SK-N-MC (cell line): ENCODE measurements at regions not wholly inside any gene's neighbourhood (a gene's known extent, or its start where the extent isn't known, plus 50 kb on each side); places are given as distances from the start of the nearest gene placed in this dataset.
A peak's percentile ranks its signal among the peaks of the same experiment; 100 is the strongest.

Source experiments
- DNase-seq: peaks from one replicate; pipeline ENCODE4 v3.0.0-alpha.2; 2011; ENCODE audit warnings: low read depth, low spot score
- H3K27ac ChIP-seq: fragments of 200-600 bp; sonication (generic); 2 replicates; pipeline ENCODE4 v1.5.1; 2016; ENCODE audit warnings: mixed run types
- H3K36me3 ChIP-seq: fragments of 200-600 bp; sonication (generic); 2 replicates; pipeline ENCODE4 v1.6.1; 2017; ENCODE audit warnings: antibody characterized with exemption, low read length, mixed read lengths; ENCODE audit not compliant: insufficient read depth
- H3K4me3 ChIP-seq: fragments of 200-600 bp; sonication (generic); 2 replicates; pipeline ENCODE4 v1.5.1; 2016
- H3K9ac ChIP-seq: fragments of 200-600 bp; sonication (generic); 2 replicates; pipeline ENCODE4 v1.8.0; 2017; ENCODE audit warnings: mixed run types, mixed read lengths; ENCODE audit not compliant: insufficient read length
- H3K9me3 ChIP-seq: fragments of 200-600 bp; sonication (generic); 2 replicates; pipeline ENCODE4 v1.6.1; 2017; ENCODE audit warnings: low read depth, mild to moderate bottlenecking, antibody characterized with exemption, low read length, moderate library complexity, mixed read lengths
- EZH2 ChIP-seq: fragments of 200-600 bp; sonication (generic); IDR thresholded peaks from one replicate; pipeline ENCODE4 v1.6.1; 2017; ENCODE audit warnings: antibody characterized with exemption
- FOXP2 ChIP-seq: optimal IDR thresholded peaks from 2 replicates; pipeline ENCODE3; 2011; ENCODE audit warnings: mild to moderate bottlenecking, moderate library complexity; ENCODE audit not compliant: insufficient read depth; ENCODE audit errors: extremely low read length, control extremely low read depth
- POLR2AphosphoS5 ChIP-seq: IDR thresholded peaks from 2 replicates; pipeline ENCODE4 v1.6.1; 2012; ENCODE audit warnings: mild to moderate bottlenecking, low read depth, low read length, borderline replicate concordance

- Histone ChIP-seq H3K9ac (no peak overlapping the region), H3K36me3 (no peaks in the 10 kb centered on the region), H3K4me3 (no peak overlapping the region), H3K9me3 (no peaks in the 10 kb centered on the region), H3K27ac (no peak overlapping the region)
- DNase-seq = no peak
- TF ChIP-seq FOXP2 = no peak
- TF ChIP-seq EZH2 = no peak
- TF ChIP-seq POLR2AphosphoS5 = no peak
These were observed 381.0 kb upstream of the TSHZ3 start for GRCh38 chr19:31730270-31730669.

- H3K9ac ChIP-seq = no peak overlapping the region
- TF ChIP-seq FOXP2 = no peak
- TF ChIP-seq POLR2AphosphoS5 = no peak
- no peaks in the 10 kb centered on the region for H3K9me3 ChIP-seq
- H3K36me3 ChIP-seq = no peaks in the 10 kb centered on the region
- H3K4me3 ChIP-seq = no peak overlapping the region
- no peak overlapping the region for H3K27ac ChIP-seq
- no peak for DNase-seq
These were observed 384.4 kb upstream of the TSHZ3 start for GRCh38 chr19:31733591-31733990.

- Histone ChIP-seq H3K9me3 (no peaks in the 10 kb centered on the region), H3K4me3 (peak overlapping the region; percentile 59), H3K27ac (peak overlapping the region; percentile 99), H3K9ac (peak overlapping the region; percentile 76), H3K36me3 (no peaks in the 10 kb centered on the region)
- DNase-seq = peak; percentile 92
- TF ChIP-seq EZH2 (no peak), FOXP2 (no peak), POLR2AphosphoS5 (peak; percentile 56; the same call in 1 of the 2 replicates)
These were observed 393.0 kb upstream of the TSHZ3 start for GRCh38 chr19:31742249-31742648.

GRCh38 chr19:31745731-31746130 is 396.5 kb upstream of the TSHZ3 start:
- H3K9ac ChIP-seq = no peak overlapping the region
- TF ChIP-seq POLR2AphosphoS5 (no peak), EZH2 (no peak), FOXP2 (no peak)

GRCh38 chr19:31749231-31749630 is 400.0 kb upstream of the TSHZ3 start:
- H3K4me3 ChIP-seq = no peak overlapping the region
- no peak overlapping the region for H3K9ac ChIP-seq
- DNase-seq = no peak
- no peaks in the 10 kb centered on the region for H3K36me3 ChIP-seq
- TF ChIP-seq FOXP2 (no peak), POLR2AphosphoS5 (no peak), EZH2 (no peak)
- no peaks in the 10 kb centered on the region for H3K9me3 ChIP-seq
- H3K27ac ChIP-seq = no peak overlapping the region

More at GRCh38 chr19:31745731-31746130, 396.5 kb upstream of the TSHZ3 start:
- Histone ChIP-seq H3K4me3 (no peak overlapping the region), H3K36me3 (no peaks in the 10 kb centered on the region), H3K27ac (peak overlapping the region; percentile 60; the same call in 1 of the 2 replicates), H3K9me3 (no peaks in the 10 kb centered on the region)
- DNase-seq = no peak

- Histone ChIP-seq H3K27ac (no peak overlapping the region), H3K4me3 (no peak overlapping the region), H3K36me3 (no peaks in the 10 kb centered on the region), H3K9ac (no peak overlapping the region), H3K9me3 (no peaks in the 10 kb centered on the region)
- TF ChIP-seq FOXP2 = no peak
- TF ChIP-seq POLR2AphosphoS5 = no peak
- TF ChIP-seq EZH2 = no peak
- no peak for DNase-seq
These were observed 410.1 kb upstream of the TSHZ3 start for GRCh38 chr19:31759359-31759758.

GRCh38 chr19:31761281-31761913 is 412.2 kb upstream of the TSHZ3 start:
- H3K9me3 ChIP-seq = no peaks in the 10 kb centered on the region

GRCh38 chr19:31770223-31770622 is 421.0 kb upstream of the TSHZ3 start:
- Histone ChIP-seq H3K4me3 (no peak overlapping the region), H3K9ac (no peak overlapping the region), H3K36me3 (no peaks in the 10 kb centered on the region), H3K9me3 (no peaks in the 10 kb centered on the region), H3K27ac (no peak overlapping the region)
- DNase-seq = no peak
- TF ChIP-seq POLR2AphosphoS5 (no peak), EZH2 (no peak), FOXP2 (no peak)

More at GRCh38 chr19:31761281-31761913, 412.2 kb upstream of the TSHZ3 start:
- no peak for TF ChIP-seq POLR2AphosphoS5
- TF ChIP-seq FOXP2 = no peak
- TF ChIP-seq EZH2 = no peak
- no peak for DNase-seq
- no peaks in the 10 kb centered on the region for H3K36me3 ChIP-seq
- no peak overlapping the region for H3K9ac ChIP-seq
- no peak overlapping the region for H3K27ac ChIP-seq
- H3K4me3 ChIP-seq = no peak overlapping the region

- Histone ChIP-seq H3K9me3 (no peaks in the 10 kb centered on the region), H3K9ac (no peak overlapping the region), H3K36me3 (no peaks in the 10 kb centered on the region), H3K27ac (no peak overlapping the region), H3K4me3 (no peak overlapping the region)
- TF ChIP-seq POLR2AphosphoS5 (no peak), EZH2 (no peak), FOXP2 (no peak)
- DNase-seq = no peak
These were observed 423.7 kb upstream of the TSHZ3 start for GRCh38 chr19:31772915-31773314.
